PC-3 (cell line): ENCODE measurements at regions not wholly inside any gene's neighbourhood (a gene's known extent, or its start where the extent isn't known, plus 50 kb on each side); places are given as distances from the start of the nearest gene placed in this dataset.

Source experiments
- CTCF ChIP-seq: fragments of 300-600 bp; sonication (generic); conservative IDR thresholded peaks from 2 replicates; pipeline ENCODE4 v1.5.1; 2017; ENCODE audit warnings: antibody characterized with exemption, low read depth, mild to moderate bottlenecking, low read length
- EZH2 ChIP-seq: fragments of 300-600 bp; sonication (generic); IDR thresholded peaks from one replicate; pipeline ENCODE4 v1.6.1; 2017; ENCODE audit warnings: antibody characterized with exemption, mild to moderate bottlenecking, low read length; ENCODE audit not compliant: unreplicated experiment

- TF ChIP-seq CTCF, result no peak
- no peak for TF ChIP-seq EZH2
These were observed 108.9 kb upstream of the SLC5A12 start for GRCh38 chr11:26830757-26831156.
